ENCODE measurements at regions not wholly inside any gene's neighbourhood (a gene's known extent, or its start where the extent isn't known, plus 50 kb on each side); places are given as distances from the start of the nearest gene placed in this dataset.

DNA sequence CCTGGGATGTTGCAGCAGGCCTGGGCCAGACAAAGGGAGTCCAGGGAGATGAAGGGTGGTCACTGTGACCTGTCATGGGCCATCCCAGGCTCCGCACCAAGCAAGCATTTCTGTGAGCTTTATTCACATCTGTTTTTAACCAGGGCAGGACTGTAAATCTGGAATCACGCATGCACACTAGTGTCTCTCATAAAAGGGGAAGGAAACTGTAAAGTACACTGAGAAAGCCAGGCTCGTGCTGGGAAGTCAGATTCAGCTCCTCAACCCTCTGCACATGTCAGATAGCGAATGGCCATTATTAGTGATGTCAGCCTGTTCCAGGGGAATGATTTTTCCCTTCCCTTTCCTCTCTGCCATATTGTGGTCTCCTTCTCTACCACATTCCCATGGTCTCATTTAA, 818.6 kb upstream of the RAB6C start:
- TF ChIP-seq, protein P1, sequence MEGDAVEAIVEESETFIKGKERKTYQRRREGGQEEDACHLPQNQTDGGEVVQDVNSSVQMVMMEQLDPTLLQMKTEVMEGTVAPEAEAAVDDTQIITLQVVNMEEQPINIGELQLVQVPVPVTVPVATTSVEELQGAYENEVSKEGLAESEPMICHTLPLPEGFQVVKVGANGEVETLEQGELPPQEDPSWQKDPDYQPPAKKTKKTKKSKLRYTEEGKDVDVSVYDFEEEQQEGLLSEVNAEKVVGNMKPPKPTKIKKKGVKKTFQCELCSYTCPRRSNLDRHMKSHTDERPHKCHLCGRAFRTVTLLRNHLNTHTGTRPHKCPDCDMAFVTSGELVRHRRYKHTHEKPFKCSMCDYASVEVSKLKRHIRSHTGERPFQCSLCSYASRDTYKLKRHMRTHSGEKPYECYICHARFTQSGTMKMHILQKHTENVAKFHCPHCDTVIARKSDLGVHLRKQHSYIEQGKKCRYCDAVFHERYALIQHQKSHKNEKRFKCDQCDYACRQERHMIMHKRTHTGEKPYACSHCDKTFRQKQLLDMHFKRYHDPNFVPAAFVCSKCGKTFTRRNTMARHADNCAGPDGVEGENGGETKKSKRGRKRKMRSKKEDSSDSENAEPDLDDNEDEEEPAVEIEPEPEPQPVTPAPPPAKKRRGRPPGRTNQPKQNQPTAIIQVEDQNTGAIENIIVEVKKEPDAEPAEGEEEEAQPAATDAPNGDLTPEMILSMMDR (optimal IDR thresholded peaks at IDR 0.05 in 1 of 3, IDR thresholded peaks at IDR 0.05 in 1 of 3, conservative IDR thresholded peaks at IDR 0.05 in 1 of 3; ENCODE audit: extremely low read depth in 1 of 3, insufficient read depth in 2 of 3, low read length in 3 of 3) = no peak
- no peak for TF ChIP-seq EZH2 (IDR thresholded peaks at IDR 0.05; ENCODE audit: low read length)
